ENCODE measurements at regions not wholly inside any gene's neighbourhood (a gene's known extent, or its start where the extent isn't known, plus 50 kb on each side); places are given as distances from the start of the nearest gene placed in this dataset.

- WGBS, result 98% methylated on average over 6 of the region's 6 CpGs
- H3K36me3 ChIP-seq (ENCODE audit: control insufficient read depth in 2 of 2, insufficient read depth in 2 of 2, low read length in 1 of 2), result no peaks in the 10 kb centered on the region
- H3K4me1 ChIP-seq (ENCODE audit: control insufficient read depth in 2 of 2, insufficient read depth in 2 of 2, low read length in 2 of 2), result no peaks in the 10 kb centered on the region
- no peak overlapping the region for H3K4me3 ChIP-seq (ENCODE audit: low read length in 2 of 2)
- H3K27ac ChIP-seq (ENCODE audit: low read depth in 1 of 2, low read length in 1 of 2), result no peak overlapping the region
- no peak for DNase-seq (ENCODE audit: low read depth in 6 of 9, low spot score in 9 of 9)
- H3K9me3 ChIP-seq (ENCODE audit: control insufficient read depth in 2 of 2, insufficient read depth in 1 of 2, low read length in 1 of 2), result no peaks in the 10 kb centered on the region
- no peaks in the 10 kb centered on the region for H3K27me3 ChIP-seq (ENCODE audit: control insufficient read depth in 2 of 2, insufficient read depth in 1 of 2, low read length in 1 of 2)
These were observed 112.6 kb downstream of the CDC5L start for GRCh38 chr6:44500074-44500473.

GRCh38 chr6:44503471-44503870 lies 116.0 kb downstream of the CDC5L start:
- Histone ChIP-seq H3K4me3 (ENCODE audit: low read length in 2 of 2) (no peak overlapping the region), H3K9me3 (ENCODE audit: control insufficient read depth in 2 of 2, insufficient read depth in 1 of 2, low read length in 1 of 2) (no peaks in the 10 kb centered on the region), H3K27me3 (ENCODE audit: control insufficient read depth in 2 of 2, insufficient read depth in 1 of 2, low read length in 1 of 2) (no peaks in the 10 kb centered on the region), H3K4me1 (ENCODE audit: control insufficient read depth in 2 of 2, insufficient read depth in 2 of 2, low read length in 2 of 2) (no peaks in the 10 kb centered on the region), H3K36me3 (ENCODE audit: control insufficient read depth in 2 of 2, insufficient read depth in 2 of 2, low read length in 1 of 2) (no peaks in the 10 kb centered on the region), H3K27ac (ENCODE audit: low read depth in 1 of 2, low read length in 1 of 2) (no peak overlapping the region)
- no peak for DNase-seq (ENCODE audit: low read depth in 6 of 9, low spot score in 9 of 9)
- WGBS, result 89% methylated on average over 4 of the region's 4 CpGs

- DNase-seq (ENCODE audit: low read depth in 6 of 9, low spot score in 9 of 9), result no peak
- 57% methylated on average over 5 of the region's 5 CpGs for WGBS
These were observed 116.8 kb downstream of the CDC5L start for GRCh38 chr6:44504301-44504791.

GRCh38 chr6:44505751-44506150 lies 118.2 kb downstream of the CDC5L start:
- Histone ChIP-seq H3K36me3 (ENCODE audit: control insufficient read depth in 2 of 2, insufficient read depth in 2 of 2, low read length in 1 of 2) (no peaks in the 10 kb centered on the region), H3K27me3 (ENCODE audit: control insufficient read depth in 2 of 2, insufficient read depth in 1 of 2, low read length in 1 of 2) (no peaks in the 10 kb centered on the region), H3K9me3 (ENCODE audit: control insufficient read depth in 2 of 2, insufficient read depth in 1 of 2, low read length in 1 of 2) (no peaks in the 10 kb centered on the region), H3K4me3 (ENCODE audit: low read length in 2 of 2) (no peak overlapping the region), H3K27ac (ENCODE audit: low read depth in 1 of 2, low read length in 1 of 2) (no peak overlapping the region), H3K4me1 (ENCODE audit: control insufficient read depth in 2 of 2, insufficient read depth in 2 of 2, low read length in 2 of 2) (no peaks in the 10 kb centered on the region)
- 84% methylated on average over 4 of the region's 4 CpGs for WGBS
- DNase-seq (ENCODE audit: low read depth in 6 of 9, low spot score in 9 of 9), result no peak

More at GRCh38 chr6:44504301-44504791, 116.8 kb downstream of the CDC5L start:
- H3K27me3 ChIP-seq (ENCODE audit: control insufficient read depth in 2 of 2, insufficient read depth in 1 of 2, low read length in 1 of 2), result no peaks in the 10 kb centered on the region
- H3K9me3 ChIP-seq (ENCODE audit: control insufficient read depth in 2 of 2, insufficient read depth in 1 of 2, low read length in 1 of 2), result no peaks in the 10 kb centered on the region
- no peaks in the 10 kb centered on the region for H3K36me3 ChIP-seq (ENCODE audit: control insufficient read depth in 2 of 2, insufficient read depth in 2 of 2, low read length in 1 of 2)
- no peak overlapping the region for H3K4me3 ChIP-seq (ENCODE audit: low read length in 2 of 2)
- H3K4me1 ChIP-seq (ENCODE audit: control insufficient read depth in 2 of 2, insufficient read depth in 2 of 2, low read length in 2 of 2), result no peaks in the 10 kb centered on the region
- H3K27ac ChIP-seq (ENCODE audit: low read depth in 1 of 2, low read length in 1 of 2), result no peak overlapping the region

GRCh38 chr6:44507014-44507413 lies 119.5 kb downstream of the CDC5L start:
- H3K4me1 ChIP-seq (ENCODE audit: control insufficient read depth in 2 of 2, insufficient read depth in 2 of 2, low read length in 2 of 2), result no peaks in the 10 kb centered on the region
- H3K9me3 ChIP-seq (ENCODE audit: control insufficient read depth in 2 of 2, insufficient read depth in 1 of 2, low read length in 1 of 2), result no peaks in the 10 kb centered on the region
- no peak for DNase-seq (ENCODE audit: low read depth in 6 of 9, low spot score in 9 of 9)
- 100% methylated on average over 1 of the region's 1 CpG for WGBS
- H3K27ac ChIP-seq (ENCODE audit: low read depth in 1 of 2, low read length in 1 of 2), result no peak overlapping the region
- H3K36me3 ChIP-seq (ENCODE audit: control insufficient read depth in 2 of 2, insufficient read depth in 2 of 2, low read length in 1 of 2), result no peaks in the 10 kb centered on the region
- H3K4me3 ChIP-seq (ENCODE audit: low read length in 2 of 2), result no peak overlapping the region
- H3K27me3 ChIP-seq (ENCODE audit: control insufficient read depth in 2 of 2, insufficient read depth in 1 of 2, low read length in 1 of 2), result no peaks in the 10 kb centered on the region

DNA sequence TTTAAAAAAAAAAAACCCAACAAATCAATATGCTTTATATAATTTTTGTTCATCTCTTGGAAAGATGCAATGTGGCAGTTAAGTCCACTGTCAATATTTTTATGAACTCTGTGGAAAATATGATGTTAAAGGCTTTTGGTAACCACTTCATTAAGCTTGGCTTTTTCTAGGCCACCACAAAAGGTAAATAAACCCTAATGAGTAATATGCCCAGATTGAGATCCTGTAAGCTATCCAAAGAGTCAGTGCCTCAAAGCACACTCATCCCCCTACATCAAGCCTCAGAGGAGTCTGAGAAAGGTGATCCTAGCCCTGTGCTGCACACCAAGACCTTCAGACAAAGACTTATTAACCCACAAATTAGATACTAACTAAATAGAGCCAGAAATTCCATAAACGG lies 121.1 kb downstream of the CDC5L start:
- WGBS, result 92% methylated on average over 1 of the region's 1 CpG
- no peak overlapping the region for H3K4me3 ChIP-seq (ENCODE audit: low read length in 2 of 2)
- no peaks in the 10 kb centered on the region for H3K9me3 ChIP-seq (ENCODE audit: control insufficient read depth in 2 of 2, insufficient read depth in 1 of 2, low read length in 1 of 2)
- no peak for DNase-seq (ENCODE audit: low read depth in 6 of 9, low spot score in 9 of 9)
- H3K36me3 ChIP-seq (ENCODE audit: control insufficient read depth in 2 of 2, insufficient read depth in 2 of 2, low read length in 1 of 2), result no peaks in the 10 kb centered on the region
- H3K27me3 ChIP-seq (ENCODE audit: control insufficient read depth in 2 of 2, insufficient read depth in 1 of 2, low read length in 1 of 2), result no peaks in the 10 kb centered on the region
- no peaks in the 10 kb centered on the region for H3K4me1 ChIP-seq (ENCODE audit: control insufficient read depth in 2 of 2, insufficient read depth in 2 of 2, low read length in 2 of 2)
- H3K27ac ChIP-seq (ENCODE audit: low read depth in 1 of 2, low read length in 1 of 2), result no peak overlapping the region

GRCh38 chr6:44511126-44511525 lies 123.6 kb downstream of the CDC5L start:
- no peak for DNase-seq (ENCODE audit: low read depth in 6 of 9, low spot score in 9 of 9)
- Histone ChIP-seq H3K9me3 (ENCODE audit: control insufficient read depth in 2 of 2, insufficient read depth in 1 of 2, low read length in 1 of 2) (no peaks in the 10 kb centered on the region), H3K27me3 (ENCODE audit: control insufficient read depth in 2 of 2, insufficient read depth in 1 of 2, low read length in 1 of 2) (no peaks in the 10 kb centered on the region), H3K4me3 (ENCODE audit: low read length in 2 of 2) (no peak overlapping the region), H3K36me3 (ENCODE audit: control insufficient read depth in 2 of 2, insufficient read depth in 2 of 2, low read length in 1 of 2) (no peaks in the 10 kb centered on the region), H3K4me1 (ENCODE audit: control insufficient read depth in 2 of 2, insufficient read depth in 2 of 2, low read length in 2 of 2) (no peaks in the 10 kb centered on the region), H3K27ac (ENCODE audit: low read depth in 1 of 2, low read length in 1 of 2) (no peak overlapping the region)
- WGBS, result 77% methylated on average over 3 of the region's 3 CpGs

- no peak overlapping the region for H3K4me3 ChIP-seq (ENCODE audit: low read length in 2 of 2)
- DNase-seq (ENCODE audit: low read depth in 6 of 9, low spot score in 9 of 9), result no peak
- H3K27ac ChIP-seq (ENCODE audit: low read depth in 1 of 2, low read length in 1 of 2), result peak overlapping the region in 1 of 2 donors; percentile 27
- H3K27me3 ChIP-seq (ENCODE audit: control insufficient read depth in 2 of 2, insufficient read depth in 1 of 2, low read length in 1 of 2), result no peaks in the 10 kb centered on the region
- H3K36me3 ChIP-seq (ENCODE audit: control insufficient read depth in 2 of 2, insufficient read depth in 2 of 2, low read length in 1 of 2), result no peaks in the 10 kb centered on the region
- no peaks in the 10 kb centered on the region for H3K4me1 ChIP-seq (ENCODE audit: control insufficient read depth in 2 of 2, insufficient read depth in 2 of 2, low read length in 2 of 2)
- 92% methylated on average over 7 of the region's 7 CpGs for WGBS
- no peaks in the 10 kb centered on the region for H3K9me3 ChIP-seq (ENCODE audit: control insufficient read depth in 2 of 2, insufficient read depth in 1 of 2, low read length in 1 of 2)
These were observed 125.6 kb downstream of the CDC5L start for GRCh38 chr6:44512868-44513741.

- WGBS, result 96% methylated on average over 2 of the region's 2 CpGs
- no peaks in the 10 kb centered on the region for H3K4me1 ChIP-seq (ENCODE audit: control insufficient read depth in 2 of 2, insufficient read depth in 2 of 2, low read length in 2 of 2)
- no peaks in the 10 kb centered on the region for H3K27me3 ChIP-seq (ENCODE audit: control insufficient read depth in 2 of 2, insufficient read depth in 1 of 2, low read length in 1 of 2)
- H3K27ac ChIP-seq (ENCODE audit: low read depth in 1 of 2, low read length in 1 of 2), result no peak overlapping the region
- H3K36me3 ChIP-seq (ENCODE audit: control insufficient read depth in 2 of 2, insufficient read depth in 2 of 2, low read length in 1 of 2), result no peaks in the 10 kb centered on the region
- no peak overlapping the region for H3K4me3 ChIP-seq (ENCODE audit: low read length in 2 of 2)
- no peaks in the 10 kb centered on the region for H3K9me3 ChIP-seq (ENCODE audit: control insufficient read depth in 2 of 2, insufficient read depth in 1 of 2, low read length in 1 of 2)
- DNase-seq (ENCODE audit: low read depth in 6 of 9, low spot score in 9 of 9), result no peak
These were observed 126.6 kb downstream of the CDC5L start for GRCh38 chr6:44514085-44514484.
